Hypothalamus (tissue), 51 donors: ENCODE measurements at regions not wholly inside any gene's neighbourhood (a gene's known extent, or its start where the extent isn't known, plus 50 kb on each side); places are given as distances from the start of the nearest gene placed in this dataset.
"Not testable (repeated sequence)": the region's sequence is repeated elsewhere in the genome, so short reads cannot be mapped to it uniquely, and the experiment has no call there.

Experiments
- DNase-seq, 51 donors: peaks; one replicate each; lab custom pipeline; 2025; lab: John Stamatoyannopoulos, UW

DNA sequence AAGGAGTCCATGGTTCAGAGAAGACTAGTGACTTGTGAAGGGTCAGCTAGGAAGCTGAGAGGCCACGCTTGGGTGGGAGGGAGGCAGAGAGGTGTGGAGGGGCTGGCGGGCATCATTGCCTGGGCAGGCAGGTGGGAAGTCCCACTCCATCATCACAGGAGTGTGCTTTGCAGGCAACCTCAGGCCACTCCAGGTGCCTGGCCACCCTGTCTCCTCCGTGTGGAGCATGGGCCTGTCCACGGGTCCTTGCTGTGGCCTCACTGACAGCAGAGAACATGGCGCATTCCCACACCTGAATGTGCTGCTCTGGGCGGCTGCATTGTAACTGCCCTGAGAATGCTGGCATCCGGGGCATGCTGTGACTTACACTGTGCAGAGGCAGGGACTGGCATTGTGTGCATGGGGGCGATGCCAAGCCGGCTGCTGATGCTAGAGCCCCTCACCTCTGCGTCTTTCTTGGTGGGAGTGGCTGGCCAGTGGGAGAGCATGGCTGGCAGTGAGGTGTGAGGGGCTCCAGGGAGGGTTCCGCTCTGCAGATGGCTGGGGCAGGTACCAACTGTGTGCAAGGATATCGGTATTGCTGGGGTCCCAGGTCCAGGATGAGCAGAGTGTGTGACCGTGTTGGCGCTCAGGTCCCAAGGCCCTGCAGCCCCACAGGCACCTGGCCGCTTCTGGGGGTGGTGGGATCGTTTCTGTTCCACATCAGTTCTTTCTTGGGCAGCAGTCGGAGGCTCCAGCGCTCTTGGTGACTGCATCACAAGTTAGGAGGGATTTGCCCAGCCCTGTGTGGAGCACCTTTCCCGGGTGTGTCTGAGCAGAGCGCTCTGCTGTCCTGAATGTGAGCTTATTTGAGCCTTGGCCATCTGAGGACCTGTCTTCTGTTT, 94.8 kb downstream of the NPIPB11 start:
- DNase-seq: no peak

DNA sequence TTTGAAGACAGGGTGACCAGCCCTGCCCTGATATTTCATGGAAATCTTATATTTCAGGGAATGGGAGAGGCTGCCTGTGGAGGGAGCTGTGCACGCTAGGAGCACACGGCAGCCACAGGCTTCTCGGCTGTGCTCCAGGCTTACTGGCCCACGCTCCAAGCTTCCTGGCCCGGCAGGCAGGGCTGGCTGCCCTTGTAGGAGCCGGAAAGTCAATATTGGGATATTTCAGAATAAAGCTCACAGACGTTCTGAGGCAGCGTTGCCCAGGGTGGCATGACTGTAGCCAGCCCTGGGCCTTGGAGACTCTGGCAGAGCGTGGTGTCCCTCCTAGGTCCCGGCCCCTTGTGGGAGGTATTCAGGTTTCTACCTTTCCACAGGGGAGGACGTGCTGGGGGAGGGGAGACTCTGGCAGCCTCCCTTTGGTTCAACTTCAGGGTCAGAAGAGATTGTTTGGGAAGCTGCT, 95.6 kb downstream of the NPIPB11 start:
- DNase-seq: no peak

DNA sequence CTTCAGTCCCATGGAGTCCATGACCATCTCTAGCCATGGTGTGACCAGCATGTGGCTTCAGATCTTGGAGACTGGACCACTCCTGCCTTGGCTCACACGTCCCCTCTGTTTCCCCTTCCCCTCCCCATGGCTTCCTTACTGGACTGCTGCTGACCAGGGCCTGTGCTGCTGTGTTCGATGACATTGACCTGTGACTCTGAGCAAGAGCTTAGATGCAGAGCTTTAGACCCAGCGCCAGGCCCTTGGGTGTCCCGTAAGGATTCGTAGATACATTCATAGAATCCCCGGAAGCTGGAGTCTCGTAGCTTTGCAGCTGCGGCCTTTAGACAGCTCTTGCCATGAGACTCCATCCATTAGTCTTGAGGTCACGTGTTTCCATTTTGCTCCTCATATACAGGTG, 96.3 kb downstream of the NPIPB11 start:
- not testable (repeated sequence) for DNase-seq

DNA sequence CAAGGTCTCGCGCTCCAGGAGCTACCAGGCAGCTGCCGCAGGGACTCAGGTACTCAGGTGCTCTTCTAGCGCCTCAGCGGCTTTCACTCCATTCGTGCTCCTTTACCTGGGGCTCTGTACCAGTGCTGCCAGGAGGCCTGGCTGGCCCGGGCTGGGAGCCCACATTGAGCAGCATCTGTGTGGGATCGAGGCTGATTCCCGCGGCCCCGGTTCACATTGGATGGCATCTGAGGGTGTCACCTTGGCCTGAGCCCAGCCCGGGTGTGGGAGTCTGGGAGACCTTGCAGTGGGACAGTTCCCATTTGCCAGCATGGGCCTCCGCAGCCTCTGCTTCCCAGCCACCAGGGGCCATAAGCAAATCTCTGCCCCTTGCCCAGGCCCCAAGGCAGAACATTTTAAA, 96.9 kb downstream of the NPIPB11 start:
- DNase-seq: not testable (repeated sequence)

DNA sequence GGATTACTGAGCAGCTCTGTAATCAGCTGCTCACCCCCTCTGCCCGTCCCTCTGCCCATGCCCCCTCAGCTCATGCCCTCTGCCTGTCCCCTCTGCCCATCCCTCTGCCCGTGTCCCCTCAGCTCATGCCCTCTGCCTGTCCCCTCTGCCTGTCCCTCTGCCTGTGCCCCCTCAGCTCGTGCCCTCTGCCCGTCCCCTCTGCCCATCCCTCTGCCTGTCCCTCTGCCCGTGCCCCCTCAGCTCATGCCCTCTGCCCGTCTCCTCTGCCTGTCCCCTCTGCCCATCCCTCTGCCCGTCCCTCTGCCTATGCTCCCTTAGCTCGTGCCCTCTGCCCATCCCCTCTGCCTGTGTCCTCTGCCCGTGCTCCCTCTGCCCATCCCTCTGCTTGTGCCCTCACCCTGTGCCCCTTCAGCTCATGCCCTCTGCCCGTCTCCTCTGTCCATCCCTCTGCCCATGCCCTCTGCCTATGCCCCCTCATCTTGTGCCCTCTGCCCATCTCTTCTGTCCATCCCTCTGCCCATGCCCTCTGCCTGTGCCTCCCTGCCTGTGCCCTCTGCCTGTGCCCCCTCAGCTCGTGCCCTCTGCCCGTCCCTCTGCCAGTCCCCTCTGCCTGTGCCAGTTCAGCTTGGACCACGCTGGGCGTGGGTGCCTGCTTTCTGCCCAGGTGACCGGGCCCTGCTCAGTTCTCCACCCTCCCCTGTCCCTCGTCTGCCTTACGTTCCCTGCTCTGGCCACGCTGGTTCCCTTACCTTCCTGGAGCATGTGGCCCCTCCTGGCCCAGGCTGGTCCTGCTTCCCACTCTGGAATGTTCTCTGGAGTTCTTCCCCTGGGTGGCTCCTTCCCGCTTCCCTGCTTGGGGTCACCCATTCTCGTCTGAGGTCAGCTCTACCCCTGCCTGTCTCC, 97.6 kb downstream of the NPIPB11 start:
- no peak for DNase-seq

DNA sequence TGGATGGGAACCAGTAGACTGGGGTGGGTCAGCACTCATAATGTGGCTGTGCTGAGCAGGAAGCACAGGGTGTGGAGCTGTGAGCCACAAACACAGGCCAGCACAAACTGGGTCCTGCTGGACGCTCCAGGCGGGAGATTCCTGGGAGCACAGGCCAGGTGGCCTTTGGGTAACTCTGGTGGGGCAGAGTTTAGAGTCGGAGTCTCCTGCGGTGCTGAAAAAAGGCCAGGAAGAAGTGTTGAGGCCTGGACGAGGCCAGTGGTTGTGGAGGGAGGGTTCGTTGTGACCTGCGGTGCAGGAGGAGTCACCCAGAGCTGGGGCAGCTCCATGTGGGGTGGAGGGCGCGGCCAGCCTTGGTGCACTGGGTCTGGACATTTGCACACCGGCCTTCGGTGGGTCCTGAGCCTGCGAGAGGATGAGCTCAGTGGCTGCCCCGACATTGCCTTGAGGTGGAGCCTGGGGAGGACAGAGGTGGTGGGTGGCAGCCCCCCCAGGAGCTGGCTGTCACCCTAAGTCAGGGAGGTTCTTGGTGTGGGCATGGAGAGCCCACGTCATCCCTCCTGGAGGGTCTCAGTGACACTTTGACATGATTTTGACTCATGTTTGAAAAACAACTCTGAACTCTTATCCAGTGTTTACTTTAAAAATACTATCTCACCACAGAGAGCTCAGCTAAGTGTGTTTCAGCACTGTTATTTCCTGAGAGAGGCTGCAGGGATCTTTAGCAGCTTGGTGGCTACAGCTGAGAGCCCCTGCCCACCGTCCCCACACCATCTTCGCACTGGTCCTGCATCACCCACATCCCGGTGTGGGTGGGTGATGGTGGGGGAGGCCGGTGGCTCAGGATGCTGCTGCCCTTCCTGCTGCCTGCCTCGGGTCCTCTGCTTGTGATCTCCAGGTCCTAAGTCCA, 98.7 kb downstream of the NPIPB11 start:
- DNase-seq: no peak

DNA sequence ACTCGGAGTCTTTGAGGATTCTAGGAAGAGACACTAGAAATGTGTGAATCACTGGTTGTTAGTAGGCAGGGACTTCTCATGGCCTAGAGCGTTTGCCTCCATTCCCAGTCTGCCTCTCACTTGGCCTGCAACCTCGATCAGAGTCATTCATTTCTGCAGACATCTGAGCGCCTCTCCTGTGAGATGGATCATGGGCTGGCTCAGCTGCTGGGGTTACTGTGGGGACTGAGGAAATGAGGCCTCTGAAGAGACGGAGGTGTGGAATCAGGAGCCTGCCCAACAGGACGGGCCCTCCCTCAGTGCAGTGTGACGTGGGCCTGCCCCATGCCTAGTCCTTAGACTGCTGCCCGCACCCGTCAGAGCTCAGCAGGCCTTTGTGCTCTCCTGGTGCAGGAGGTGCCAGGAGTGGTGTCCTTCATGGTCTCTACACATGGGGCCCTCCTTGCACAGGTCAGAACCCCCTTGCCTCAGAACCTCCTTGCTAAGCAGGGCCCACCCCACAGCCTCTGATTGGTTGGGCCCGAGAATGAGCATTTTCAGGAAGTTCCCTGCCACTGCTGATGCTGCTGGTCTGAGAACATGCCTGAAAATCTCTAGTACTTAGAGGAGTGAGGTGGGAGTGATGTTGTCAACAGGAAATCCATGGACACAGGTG, 99.4 kb downstream of the NPIPB11 start:
- peak in 1 of 51 donors; percentile 12 for DNase-seq

DNA sequence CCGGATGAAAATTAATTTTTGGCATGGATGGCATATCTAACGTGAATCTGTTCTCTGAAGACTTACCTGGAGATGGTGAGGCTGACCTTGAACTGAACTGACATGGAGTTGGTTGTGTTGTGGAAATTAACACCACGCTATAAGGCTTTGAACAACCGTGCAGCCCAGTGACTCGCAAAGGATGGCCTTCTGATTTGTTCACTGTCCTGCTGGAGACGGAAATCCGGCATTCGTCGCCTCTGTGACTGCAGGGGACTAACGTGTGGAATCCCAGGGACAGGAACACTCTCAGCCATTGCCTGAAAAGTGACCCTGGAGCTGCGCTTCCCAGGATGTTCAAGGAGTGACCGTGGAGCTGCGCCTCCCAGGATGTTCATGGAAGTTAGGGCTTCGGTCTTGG, 100.3 kb downstream of the NPIPB11 start:
- no peak for DNase-seq

DNA sequence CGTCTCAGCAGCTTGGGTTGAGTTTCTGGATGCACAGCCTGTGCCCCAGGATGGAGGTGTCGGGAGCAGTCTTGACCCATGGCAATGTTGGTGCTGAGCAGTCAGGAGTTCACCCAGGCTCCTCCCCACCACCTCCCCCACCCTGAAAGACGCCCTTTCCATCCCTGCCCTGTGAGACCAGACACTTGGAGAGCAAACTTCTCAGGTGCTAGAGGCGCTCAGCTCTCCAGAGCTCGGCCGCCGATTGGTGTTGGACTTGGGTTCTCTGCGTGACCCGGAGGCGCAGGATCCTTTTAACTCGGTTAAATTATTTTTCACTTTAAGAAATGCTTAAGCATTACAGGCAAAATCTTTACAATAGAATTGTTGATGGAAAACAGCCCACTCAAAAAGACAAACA, 101.5 kb downstream of the NPIPB11 start:
- not testable (repeated sequence) for DNase-seq

DNA sequence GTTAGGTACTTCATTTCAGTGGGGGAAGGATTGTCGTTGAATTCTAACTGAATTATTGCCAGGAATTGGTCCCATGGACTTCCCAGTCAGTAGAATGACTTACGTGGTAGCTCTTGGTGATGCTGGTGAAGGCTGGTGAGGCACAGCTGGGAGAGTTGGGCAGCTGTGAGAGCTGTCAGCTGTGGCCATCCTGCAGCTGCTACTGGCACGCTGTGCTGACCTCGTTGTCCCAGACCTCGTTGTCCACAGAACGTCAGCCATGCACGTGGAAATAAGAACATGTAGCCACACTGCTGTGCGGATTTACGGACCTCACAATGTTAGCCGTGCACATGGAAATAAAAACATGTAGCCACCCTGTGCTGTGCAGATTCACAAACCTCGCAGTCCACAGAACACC, 102.3 kb downstream of the NPIPB11 start:
- DNase-seq: peak in 9 of 51 donors; percentile 16 to 52 (median 24)

DNA sequence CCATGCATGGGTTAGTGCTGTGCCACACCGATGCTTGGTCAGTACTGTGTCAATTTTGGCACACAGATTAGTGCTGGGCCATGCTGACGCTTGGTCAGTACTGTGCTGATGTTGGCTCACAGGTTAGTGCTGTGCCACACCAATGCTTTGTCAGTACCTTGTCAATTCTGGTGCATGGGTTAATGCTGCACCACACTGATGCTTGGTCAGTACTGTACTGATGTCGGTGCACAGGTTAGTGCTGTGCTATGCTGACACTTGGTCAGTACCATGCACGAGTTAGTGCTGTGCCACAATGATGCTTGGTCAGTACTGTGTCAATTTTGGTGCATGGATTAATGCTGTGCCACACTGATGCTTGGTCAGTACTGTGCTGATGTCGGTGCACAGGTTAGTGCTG, 103.0 kb downstream of the NPIPB11 start:
- no peak for DNase-seq

DNA sequence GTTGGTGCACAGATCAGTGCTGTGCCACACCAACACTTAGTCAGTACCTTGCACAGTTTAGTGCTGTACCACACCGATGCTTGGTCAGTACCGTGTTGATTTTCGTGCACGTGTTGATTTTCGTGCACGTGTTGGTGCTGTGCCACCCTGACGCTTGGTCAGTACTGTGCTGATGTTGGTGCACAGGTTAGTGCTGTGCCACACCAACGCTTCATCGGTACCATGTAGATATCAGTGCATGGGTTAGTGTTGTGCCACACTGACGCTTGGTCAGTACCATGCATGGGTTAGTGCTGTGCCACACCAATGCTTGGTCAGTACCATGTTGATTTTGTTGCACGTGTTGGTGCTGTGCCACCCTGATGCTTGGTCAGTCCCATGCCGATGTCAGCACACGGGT, 103.5 kb downstream of the NPIPB11 start:
- no peak for DNase-seq

DNA sequence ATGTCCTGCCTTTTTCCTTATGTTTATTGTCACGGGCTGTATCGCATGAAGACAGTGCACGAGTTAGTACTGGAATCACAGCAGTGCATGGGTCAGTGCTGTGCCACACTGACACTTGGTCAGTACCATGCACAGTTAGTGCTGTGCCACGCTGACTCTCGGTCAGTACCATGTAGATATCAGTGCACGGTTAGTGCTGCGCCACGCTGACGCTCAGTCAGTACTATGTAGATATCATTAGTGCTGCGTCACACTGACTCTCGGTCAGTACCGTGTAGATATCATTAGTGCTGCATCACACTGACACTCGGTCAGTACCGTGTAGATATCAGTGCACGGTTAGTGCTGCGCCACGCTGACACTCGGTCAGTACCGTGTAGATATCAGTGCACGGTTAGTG, 104.1 kb downstream of the NPIPB11 start:
- DNase-seq: not testable (repeated sequence)

DNA sequence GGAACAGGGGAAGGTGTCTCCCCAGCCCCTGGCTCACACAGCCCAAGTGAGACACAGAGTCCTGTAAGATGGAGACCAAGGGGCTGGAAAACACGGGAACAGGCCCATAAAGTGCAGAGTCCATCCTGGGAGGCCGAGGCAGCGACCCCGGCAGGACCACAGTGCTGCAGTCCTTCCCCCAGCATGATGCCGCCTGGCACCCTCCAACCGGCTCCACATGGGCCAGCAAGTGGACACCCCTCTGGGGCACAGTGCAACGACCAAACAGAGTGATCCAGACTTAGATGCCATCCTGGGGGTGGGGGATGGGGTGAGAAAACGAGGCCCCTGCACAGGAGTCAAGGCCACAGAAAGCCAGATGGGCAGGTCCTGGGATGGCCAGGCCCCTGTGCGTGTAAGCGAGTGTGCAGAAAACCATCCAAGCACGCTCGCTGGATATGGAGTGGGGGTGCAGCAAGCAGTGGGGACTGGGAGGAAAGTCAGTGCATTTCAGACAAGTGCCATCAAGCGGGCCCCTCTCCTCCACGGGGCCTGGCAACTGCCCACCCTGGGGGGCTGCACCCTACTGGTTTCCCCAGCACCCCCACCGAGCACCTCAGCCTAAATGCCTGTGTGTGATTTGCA, 104.7 kb downstream of the NPIPB11 start:
- not testable (repeated sequence) for DNase-seq

DNA sequence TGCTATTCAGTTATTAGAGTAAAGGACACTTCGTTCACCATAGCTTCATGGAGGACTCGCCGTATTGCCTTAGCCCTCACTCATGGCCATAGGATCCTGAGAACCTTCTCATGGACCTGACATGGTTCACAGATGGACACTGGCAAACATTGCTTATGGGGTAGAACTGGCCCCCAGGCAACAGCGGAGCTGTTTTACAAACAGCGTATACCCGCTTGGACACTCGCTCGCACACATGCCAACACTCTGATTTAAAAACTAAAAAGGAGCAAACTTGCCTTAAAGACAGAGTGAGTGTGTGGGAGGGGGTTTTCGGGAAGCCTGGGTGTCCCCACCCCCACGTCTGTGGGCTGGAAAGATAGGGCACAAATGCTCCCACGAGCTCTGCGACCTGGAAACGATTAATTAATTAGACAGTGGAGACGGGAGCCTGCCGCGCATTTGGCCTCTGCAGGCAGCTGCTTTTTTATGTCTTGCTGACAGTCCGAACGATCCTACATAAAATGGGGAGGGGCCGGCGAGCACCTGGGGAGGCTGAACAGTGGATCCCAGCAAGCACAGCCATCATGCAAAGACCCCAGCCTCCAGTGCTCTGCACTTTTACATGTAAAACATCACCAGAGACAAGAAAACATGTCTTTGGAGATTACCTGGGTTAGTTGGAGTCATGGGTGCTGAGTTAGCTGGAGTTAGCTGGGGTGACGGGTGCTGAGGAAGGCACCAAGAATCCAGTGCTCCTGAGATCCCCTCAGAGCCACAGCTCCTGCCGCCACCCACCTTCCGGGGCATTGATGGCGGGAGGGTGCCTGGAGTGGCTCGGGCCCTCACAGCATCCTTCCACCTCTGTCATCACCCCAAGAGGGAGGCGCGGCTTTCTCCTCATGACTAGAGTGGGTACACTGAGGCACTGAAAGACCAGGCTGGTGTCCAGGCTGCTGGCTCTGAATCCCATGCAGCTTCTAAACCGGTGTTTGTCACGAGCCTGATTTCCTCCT, 105.7 kb downstream of the NPIPB11 start:
- DNase-seq: not testable (repeated sequence)

DNA sequence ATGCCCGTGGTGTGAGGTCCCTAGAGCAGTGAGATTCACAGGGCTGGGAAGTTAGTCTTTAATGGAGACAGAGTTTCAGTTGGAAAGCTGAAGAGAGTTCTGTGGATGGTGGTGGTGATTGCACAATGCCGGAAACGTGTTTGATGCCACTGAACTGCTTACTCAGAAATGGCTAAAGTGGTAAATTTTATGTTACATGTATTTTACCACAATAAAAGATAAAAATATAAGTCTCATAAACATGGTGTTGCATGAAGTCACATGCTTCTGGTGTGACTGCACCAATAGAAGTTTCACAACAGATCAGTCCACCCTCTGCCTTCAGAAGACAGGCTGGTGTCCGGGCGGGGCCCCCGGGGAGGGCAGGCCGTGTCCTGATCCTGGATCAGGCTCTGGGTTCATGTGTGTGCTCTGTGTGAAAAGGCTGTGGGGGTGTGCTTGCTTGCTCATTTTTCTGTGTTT, 106.5 kb downstream of the NPIPB11 start:
- not testable (repeated sequence) for DNase-seq

DNA sequence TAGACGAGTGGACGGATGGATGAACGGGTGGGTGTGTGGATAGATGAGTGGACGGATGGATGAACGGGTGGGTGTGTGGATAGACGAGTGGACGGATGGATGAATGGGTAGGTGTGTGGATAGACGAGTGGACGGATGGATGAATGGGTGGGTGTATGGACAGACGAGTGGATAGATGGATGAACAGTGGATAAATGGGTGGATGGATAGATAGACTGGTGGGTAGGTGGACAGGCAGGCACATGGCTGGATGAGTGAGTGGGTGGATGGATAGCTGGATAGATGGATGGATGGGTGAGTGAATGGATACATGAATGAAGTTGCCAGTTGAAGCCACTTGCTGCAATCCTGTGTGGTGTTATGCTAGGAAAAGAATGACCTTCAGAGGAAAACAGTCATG, 107.5 kb downstream of the NPIPB11 start:
- DNase-seq: not testable (repeated sequence)

DNA sequence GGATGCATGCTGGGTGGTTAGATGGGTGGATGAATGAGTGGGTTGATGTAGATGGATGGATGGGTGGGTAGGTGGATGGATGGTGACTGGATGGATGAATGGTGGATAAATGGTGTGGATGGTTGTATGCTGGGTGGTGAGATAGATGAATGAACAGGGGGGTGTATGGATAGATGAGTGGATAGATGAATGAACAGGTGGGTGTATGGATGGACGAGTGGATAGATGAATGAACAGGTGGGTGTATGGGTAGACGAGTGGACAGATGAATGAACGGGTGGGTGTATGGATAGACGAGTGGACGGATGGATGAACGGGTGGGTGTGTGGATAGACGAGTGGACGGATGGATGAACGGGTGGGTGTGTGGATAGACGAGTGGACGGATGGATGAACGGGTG, 108.2 kb downstream of the NPIPB11 start:
- not testable (repeated sequence) for DNase-seq
